MCF 10A (cell line): ENCODE measurements at regions not wholly inside any gene's neighbourhood (a gene's known extent, or its start where the extent isn't known, plus 50 kb on each side); places are given as distances from the start of the nearest gene placed in this dataset.
"Not testable (repeated sequence)": the region's sequence is repeated elsewhere in the genome, so short reads cannot be mapped to it uniquely, and the experiment has no call there.

Experiments
- BruUV-seq: library from RNA; stranded (reverse); fragments of 400-500 nt; replicated peaks from 2 replicates; lab custom pipeline; 2021; lab: Mats Ljungman, UMichigan
- CTCF ChIA-PET: fragments of 300-600 bp; sonication (Branson Sonifier 250); formaldehyde crosslinking; extraction: SDS; loops from one replicate; lab custom pipeline; 2021; ENCODE audit warnings: antibody characterized with exemption, inconsistent platforms; lab: Yijun Ruan, JAX
- POLR2A ChIA-PET: fragments of 300-600, 350-650 bp; sonication (Branson Sonifier 250); formaldehyde crosslinking; extraction: SDS; loops from one replicate; lab custom pipeline; 2020; ENCODE audit warnings: antibody characterized with exemption, inconsistent platforms; lab: Yijun Ruan, JAX
- DNase-seq: peaks from one replicate; pipeline ENCODE4 v3.0.0-alpha.2; 2018; ENCODE audit not compliant: unreplicated experiment
- H3K27ac Mint-ChIP-seq: one replicate; pipeline ENCODE4 v1.8.0; 2022; ENCODE audit warnings: mild to moderate bottlenecking, low read depth, mixed read lengths; ENCODE audit not compliant: unreplicated experiment
- H3K27me3 Mint-ChIP-seq: one replicate; pipeline ENCODE4 v1.8.0; 2022; ENCODE audit warnings: mixed read lengths; ENCODE audit not compliant: insufficient read depth, unreplicated experiment
- H3K36me3 Mint-ChIP-seq: one replicate; pipeline ENCODE4 v1.8.0; 2022; ENCODE audit warnings: mild to moderate bottlenecking, moderate library complexity, mixed read lengths; ENCODE audit not compliant: insufficient read depth, unreplicated experiment
- H3K4me1 Mint-ChIP-seq: one replicate; pipeline ENCODE4 v1.8.0; 2022; ENCODE audit warnings: mixed read lengths; ENCODE audit not compliant: insufficient read depth, unreplicated experiment
- H3K4me3 Mint-ChIP-seq: one replicate; pipeline ENCODE4 v1.8.0; 2022; ENCODE audit warnings: mild to moderate bottlenecking, moderate library complexity, mixed read lengths; ENCODE audit not compliant: unreplicated experiment
- H3K9me3 Mint-ChIP-seq: one replicate; pipeline ENCODE4 v1.8.0; 2022; ENCODE audit warnings: mixed read lengths; ENCODE audit not compliant: unreplicated experiment
- CTCF ChIP-seq: fragments of 200-600 bp; IDR thresholded peaks from one replicate; pipeline ENCODE4 v1.8.0; 2022; ENCODE audit warnings: antibody characterized with exemption, mild to moderate bottlenecking; ENCODE audit not compliant: unreplicated experiment
- intact Hi-C: fragments of 100-400 bp; cut with micrococcal nuclease; formaldehyde crosslinking; loops from 2 replicates; pipeline ENCODE4 v1.14.1; 2022

- no peaks in the 10 kb centered on the region for H3K9me3 Mint-ChIP-seq
- POLR2A ChIA-PET: no interaction called here
- intact Hi-C loops: no loop called here
- H3K36me3 Mint-ChIP-seq: no peaks in the 10 kb centered on the region
- CTCF ChIA-PET: no interaction called here
- H3K27ac Mint-ChIP-seq: peak overlapping the region; percentile 92
- H3K27me3 Mint-ChIP-seq: no peaks in the 10 kb centered on the region
- peaks cover 9% of the 10 kb centered on the region for H3K4me1 Mint-ChIP-seq
- no peak overlapping the region for H3K4me3 Mint-ChIP-seq
- no TSS peak for BruUV-seq
- DNase-seq: no peak
- no peak for TF ChIP-seq CTCF
These were observed 152.2 kb downstream of the LIPI start for GRCh38 chr21:14058566-14058965.

GRCh38 chr21:14057841-14058481 is 152.8 kb downstream of the LIPI start:
- peak; percentile 63 for DNase-seq
- H3K27me3 Mint-ChIP-seq, CTCF ChIA-PET, H3K4me1 Mint-ChIP-seq, intact Hi-C loops, H3K4me3 Mint-ChIP-seq, BruUV-seq, POLR2A ChIA-PET, H3K36me3 Mint-ChIP-seq, H3K9me3 Mint-ChIP-seq: not testable (repeated sequence)
- H3K27ac Mint-ChIP-seq: peak overlapping the region; percentile 92

- intact Hi-C loops: no loop called here
- no peak for TF ChIP-seq CTCF
- CTCF ChIA-PET: no interaction called here
- Mint-ChIP-seq H3K4me3 (no peak overlapping the region), H3K27ac (peak overlapping the region; percentile 92), H3K9me3 (no peaks in the 10 kb centered on the region), H3K4me1 (peaks cover 9% of the 10 kb centered on the region), H3K27me3 (no peaks in the 10 kb centered on the region), H3K36me3 (no peaks in the 10 kb centered on the region)
- DNase-seq: no peak
- no TSS peak for BruUV-seq
- POLR2A ChIA-PET: no interaction called here
These were observed 153.4 kb downstream of the LIPI start for GRCh38 chr21:14057313-14057712.

GRCh38 chr21:14056771-14057191 is 154.0 kb downstream of the LIPI start:
- intact Hi-C loops: no loop called here
- H3K4me3 Mint-ChIP-seq: no peak overlapping the region
- DNase-seq: no peak
- CTCF ChIA-PET: no interaction called here
- H3K4me1 Mint-ChIP-seq: peaks cover 9% of the 10 kb centered on the region
- H3K36me3 Mint-ChIP-seq: no peaks in the 10 kb centered on the region
- no peak for TF ChIP-seq CTCF
- POLR2A ChIA-PET: no interaction called here
- peak overlapping the region; percentile 92 for H3K27ac Mint-ChIP-seq
- H3K27me3 Mint-ChIP-seq: no peaks in the 10 kb centered on the region
- H3K9me3 Mint-ChIP-seq: no peaks in the 10 kb centered on the region
- BruUV-seq: no TSS peak

- not testable (repeated sequence) for H3K36me3 Mint-ChIP-seq, H3K9me3 Mint-ChIP-seq
These were observed 154.8 kb downstream of the LIPI start for GRCh38 chr21:14055746-14056515.

More at GRCh38 chr21:14055746-14056515, 154.8 kb downstream of the LIPI start:
- POLR2A ChIA-PET, CTCF ChIA-PET, BruUV-seq, intact Hi-C loops, H3K4me1 Mint-ChIP-seq, H3K27me3 Mint-ChIP-seq, DNase-seq, H3K4me3 Mint-ChIP-seq: not testable (repeated sequence)
- peak overlapping the region; percentile 92 for H3K27ac Mint-ChIP-seq
